GM12891 (cell line): ENCODE measurements at regions not wholly inside any gene's neighbourhood (a gene's known extent, or its start where the extent isn't known, plus 50 kb on each side); places are given as distances from the start of the nearest gene placed in this dataset.

Experiments used
- DNase-seq: peaks from one replicate; pipeline ENCODE4 v3.0.0; 2011; ENCODE audit warnings: low spot score; ENCODE audit not compliant: insufficient read length
- FAIRE-seq: peaks from 2 replicates; lab custom pipeline; 2011; peaks lifted over from hg19 to GRCh38; lab: Jason Lieb, UNC
- PAX5 ChIP-seq: IDR thresholded peaks from 2 replicates; pipeline ENCODE4 v1.6.1; 2011; ENCODE audit warnings: low read length, moderate library complexity, mild to moderate bottlenecking; ENCODE audit not compliant: insufficient read depth, severe bottlenecking
- POLR2A ChIP-seq: IDR thresholded peaks from 2 replicates; pipeline ENCODE4 v1.6.1; 2011; ENCODE audit warnings: low read depth, low read length, control low read depth
- POLR2AphosphoS5 ChIP-seq: IDR thresholded peaks from 2 replicates; pipeline ENCODE4 v1.6.1; 2011; ENCODE audit warnings: low read depth, low read length, control low read depth
- POU2F2 ChIP-seq: IDR thresholded peaks from 2 replicates; pipeline ENCODE4 v1.6.1; 2011; ENCODE audit warnings: low read depth, mild to moderate bottlenecking, control low read depth, low read length, moderate library complexity
- SPI1 ChIP-seq: IDR thresholded peaks from 2 replicates; pipeline ENCODE4 v1.6.1; 2011; ENCODE audit warnings: low read depth, low read length, control low read depth
- TAF1 ChIP-seq: IDR thresholded peaks from 2 replicates; pipeline ENCODE4 v1.6.1; 2011; ENCODE audit warnings: low read depth, low read length, control low read depth

- DNase-seq: no peak
- no peak for TF ChIP-seq PAX5
- no peak for TF ChIP-seq POU2F2
- TF ChIP-seq SPI1: no peak
- TF ChIP-seq TAF1: no peak
- no peak for TF ChIP-seq POLR2AphosphoS5
- no peak for TF ChIP-seq POLR2A
- FAIRE-seq: no peak
Measured at GRCh38 chr3:10583798-10584708, 78.7 kb upstream of the ATP2B2 start.

GRCh38 chr3:10585945-10586344 is 80.6 kb upstream of the ATP2B2 start:
- DNase-seq (no peak), FAIRE-seq (no peak)
- TF ChIP-seq POLR2AphosphoS5 (no peak), POU2F2 (no peak), SPI1 (no peak), PAX5 (no peak), POLR2A (no peak), TAF1 (no peak)

GRCh38 chr3:10594915-10595314 is 89.5 kb upstream of the ATP2B2 start:
- FAIRE-seq (no peak), DNase-seq (no peak)
- TF ChIP-seq POLR2AphosphoS5: no peak
- TF ChIP-seq PAX5: no peak
- TF ChIP-seq POLR2A: no peak
- TF ChIP-seq TAF1: no peak
- TF ChIP-seq SPI1: no peak
- no peak for TF ChIP-seq POU2F2

- TF ChIP-seq PAX5: no peak
- TF ChIP-seq POLR2AphosphoS5: no peak
- TF ChIP-seq POLR2A: no peak
- no peak for TF ChIP-seq SPI1
- no peak for TF ChIP-seq TAF1
- TF ChIP-seq POU2F2: no peak
- no peak for FAIRE-seq
Measured at GRCh38 chr3:10596746-10597448, 91.5 kb upstream of the ATP2B2 start.

GRCh38 chr3:10597733-10598132 is 92.3 kb upstream of the ATP2B2 start:
- FAIRE-seq: no peak
- no peak for DNase-seq
- TF ChIP-seq POLR2AphosphoS5: no peak
- TF ChIP-seq POLR2A: no peak
- no peak for TF ChIP-seq POU2F2
- no peak for TF ChIP-seq TAF1
- TF ChIP-seq SPI1: no peak
- TF ChIP-seq PAX5: no peak

More at GRCh38 chr3:10596746-10597448, 91.5 kb upstream of the ATP2B2 start:
- no peak for DNase-seq

GRCh38 chr3:10599017-10599416 is 93.6 kb upstream of the ATP2B2 start:
- DNase-seq (no peak), FAIRE-seq (no peak)
- TF ChIP-seq PAX5 (no peak), POU2F2 (no peak), TAF1 (no peak), POLR2A (no peak), POLR2AphosphoS5 (no peak), SPI1 (no peak)

- FAIRE-seq (no peak), DNase-seq (no peak)
- TF ChIP-seq TAF1 (no peak), SPI1 (no peak), POU2F2 (no peak), PAX5 (no peak), POLR2A (no peak), POLR2AphosphoS5 (no peak)
Measured at GRCh38 chr3:10599444-10599843, 94.1 kb upstream of the ATP2B2 start.

GRCh38 chr3:10600296-10600714 is 94.9 kb upstream of the ATP2B2 start:
- DNase-seq (no peak), FAIRE-seq (no peak)

GRCh38 chr3:10600726-10601125 is 95.3 kb upstream of the ATP2B2 start:
- FAIRE-seq: no peak
- TF ChIP-seq TAF1 (no peak), POLR2A (no peak), SPI1 (no peak)
- no peak for DNase-seq

More at GRCh38 chr3:10600296-10600714, 94.9 kb upstream of the ATP2B2 start:
- TF ChIP-seq POU2F2: no peak
- no peak for TF ChIP-seq POLR2AphosphoS5
- no peak for TF ChIP-seq TAF1
- no peak for TF ChIP-seq PAX5
- TF ChIP-seq SPI1: no peak
- no peak for TF ChIP-seq POLR2A

GRCh38 chr3:10601151-10601856 is 95.9 kb upstream of the ATP2B2 start:
- no peak for FAIRE-seq
- TF ChIP-seq POU2F2 (no peak), PAX5 (no peak)
- no peak for DNase-seq

- TF ChIP-seq SPI1 (no peak), TAF1 (no peak), POU2F2 (no peak), POLR2A (no peak), POLR2AphosphoS5 (no peak), PAX5 (no peak)
- DNase-seq (no peak), FAIRE-seq (no peak)
Measured at GRCh38 chr3:10601857-10602230, 96.5 kb upstream of the ATP2B2 start.
